ENCODE measurements at regions not wholly inside any gene's neighbourhood (a gene's known extent, or its start where the extent isn't known, plus 50 kb on each side); places are given as distances from the start of the nearest gene placed in this dataset.

GRCh38 chr3:1823867-1824266, 274.8 kb upstream of the CNTN4 start:
- Histone ChIP-seq H3K27ac (ENCODE audit: low read length) (no peak overlapping the region), H3K9ac (ENCODE audit: low read length) (no peak overlapping the region), H2AFZ (ENCODE audit: low read depth, low read length) (no peak overlapping the region), H4K20me1 (ENCODE audit: insufficient read depth) (no peaks in the 10 kb centered on the region), H3K27me3 (ENCODE audit: insufficient read depth, low read depth, low read length) (no peaks in the 10 kb centered on the region), H3K4me2 (ENCODE audit: low read length) (no peak overlapping the region), H3K79me2 (replicated peaks; ENCODE audit: insufficient read depth, low read length) (no peaks in the 10 kb centered on the region), H3K36me3 (ENCODE audit: insufficient read depth, low read length) (no peaks in the 10 kb centered on the region), H3K4me3 (ENCODE audit: low read length) (no peak overlapping the region), H3K9me2 (ENCODE audit: insufficient read depth, low read length) (no peaks in the 10 kb centered on the region), H3K9me3 (ENCODE audit: low read length) (no peaks in the 10 kb centered on the region), H3F3A (ENCODE audit: insufficient read depth, low read length, poor library complexity, severe bottlenecking) (no peaks in the 10 kb centered on the region)
- TF ChIP-seq SMC3 (conservative IDR thresholded peaks at IDR 0.05; ENCODE audit: poor library complexity) (no peak), REST (IDR thresholded peaks at IDR 0.05; ENCODE audit: borderline replicate concordance) (no peak), RAD21 (conservative IDR thresholded peaks at IDR 0.05) (no peak), MXI1 (conservative IDR thresholded peaks at IDR 0.05; ENCODE audit: poor library complexity, severe bottlenecking) (no peak), POLR2AphosphoS5 (IDR thresholded peaks at IDR 0.05) (no peak), TAF1 (IDR thresholded peaks at IDR 0.05; ENCODE audit: low read depth) (no peak), EP300 (conservative IDR thresholded peaks at IDR 0.05; ENCODE audit: poor library complexity, severe bottlenecking) (no peak), EZH2 (IDR thresholded peaks at IDR 0.05; ENCODE audit: borderline replicate concordance, insufficient read depth, low read length, poor library complexity, severe bottlenecking) (no peak)
- TF ChIP-seq, protein P1, sequence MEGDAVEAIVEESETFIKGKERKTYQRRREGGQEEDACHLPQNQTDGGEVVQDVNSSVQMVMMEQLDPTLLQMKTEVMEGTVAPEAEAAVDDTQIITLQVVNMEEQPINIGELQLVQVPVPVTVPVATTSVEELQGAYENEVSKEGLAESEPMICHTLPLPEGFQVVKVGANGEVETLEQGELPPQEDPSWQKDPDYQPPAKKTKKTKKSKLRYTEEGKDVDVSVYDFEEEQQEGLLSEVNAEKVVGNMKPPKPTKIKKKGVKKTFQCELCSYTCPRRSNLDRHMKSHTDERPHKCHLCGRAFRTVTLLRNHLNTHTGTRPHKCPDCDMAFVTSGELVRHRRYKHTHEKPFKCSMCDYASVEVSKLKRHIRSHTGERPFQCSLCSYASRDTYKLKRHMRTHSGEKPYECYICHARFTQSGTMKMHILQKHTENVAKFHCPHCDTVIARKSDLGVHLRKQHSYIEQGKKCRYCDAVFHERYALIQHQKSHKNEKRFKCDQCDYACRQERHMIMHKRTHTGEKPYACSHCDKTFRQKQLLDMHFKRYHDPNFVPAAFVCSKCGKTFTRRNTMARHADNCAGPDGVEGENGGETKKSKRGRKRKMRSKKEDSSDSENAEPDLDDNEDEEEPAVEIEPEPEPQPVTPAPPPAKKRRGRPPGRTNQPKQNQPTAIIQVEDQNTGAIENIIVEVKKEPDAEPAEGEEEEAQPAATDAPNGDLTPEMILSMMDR (IDR thresholded peaks at IDR 0.05; ENCODE audit: poor library complexity, severe bottlenecking) = no peak

DNA sequence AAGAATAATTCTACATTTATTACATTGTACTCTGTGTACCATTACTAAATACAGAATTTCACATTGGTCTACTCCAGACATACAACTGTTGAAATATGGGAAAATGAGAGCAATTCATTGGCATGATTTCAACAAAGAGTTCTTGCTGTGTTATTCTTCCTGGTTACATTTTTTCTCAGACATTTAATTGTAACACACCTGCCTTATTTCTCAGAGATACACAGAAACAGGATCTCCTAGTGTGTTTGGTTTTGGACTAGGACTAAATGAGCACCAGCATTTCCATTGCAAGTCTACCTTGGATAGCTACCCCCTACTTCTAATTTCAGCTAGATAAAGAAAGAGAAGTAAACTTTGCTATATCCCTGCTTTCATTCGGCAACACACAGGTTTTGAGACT, 274.3 kb upstream of the CNTN4 start:
- Histone ChIP-seq H3K27ac (ENCODE audit: low read length) (no peak overlapping the region), H3K9me2 (ENCODE audit: insufficient read depth, low read length) (no peaks in the 10 kb centered on the region), H3K4me3 (ENCODE audit: low read length) (no peak overlapping the region), H3K79me2 (replicated peaks; ENCODE audit: insufficient read depth, low read length) (no peaks in the 10 kb centered on the region), H3K4me2 (ENCODE audit: low read length) (no peak overlapping the region), H3K36me3 (ENCODE audit: insufficient read depth, low read length) (no peaks in the 10 kb centered on the region), H3K9me3 (ENCODE audit: low read length) (no peaks in the 10 kb centered on the region), H2AFZ (ENCODE audit: low read depth, low read length) (no peak overlapping the region), H4K20me1 (ENCODE audit: insufficient read depth) (no peaks in the 10 kb centered on the region), H3F3A (ENCODE audit: insufficient read depth, low read length, poor library complexity, severe bottlenecking) (no peaks in the 10 kb centered on the region), H3K27me3 (ENCODE audit: insufficient read depth, low read depth, low read length) (no peaks in the 10 kb centered on the region), H3K9ac (ENCODE audit: low read length) (no peak overlapping the region)
- TF ChIP-seq MXI1 (conservative IDR thresholded peaks at IDR 0.05; ENCODE audit: poor library complexity, severe bottlenecking) (no peak), EZH2 (IDR thresholded peaks at IDR 0.05; ENCODE audit: borderline replicate concordance, insufficient read depth, low read length, poor library complexity, severe bottlenecking) (no peak), REST (IDR thresholded peaks at IDR 0.05; ENCODE audit: borderline replicate concordance) (no peak), TAF1 (IDR thresholded peaks at IDR 0.05; ENCODE audit: low read depth) (no peak), SMC3 (conservative IDR thresholded peaks at IDR 0.05; ENCODE audit: poor library complexity) (no peak)
